ENCODE measurements at regions not wholly inside any gene's neighbourhood (a gene's known extent, or its start where the extent isn't known, plus 50 kb on each side); places are given as distances from the start of the nearest gene placed in this dataset.

DNA sequence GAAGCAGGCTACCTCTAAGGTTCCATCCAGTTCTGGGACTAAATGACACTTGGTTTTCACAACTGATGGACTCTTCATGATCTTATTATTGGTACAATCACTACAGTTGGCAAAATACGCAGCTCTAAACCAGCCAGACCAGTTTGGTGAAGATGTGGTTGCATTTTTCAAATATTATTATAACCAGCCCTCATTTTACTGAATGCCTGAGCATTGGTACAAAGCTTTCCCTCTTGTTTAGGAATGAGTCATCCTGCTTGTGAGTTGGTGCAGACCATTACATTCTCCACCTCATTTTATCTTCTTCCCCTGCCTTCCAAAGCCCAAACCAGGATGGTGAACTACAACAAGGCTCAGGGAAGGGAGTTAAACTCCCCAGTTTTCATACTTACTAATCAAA is 223.1 kb downstream of the KDR start:
- Histone ChIP-seq H3K4me3 (ENCODE audit: low read length in 3 of 3) (no peak overlapping the region), H3K9ac (ENCODE audit: low read length in 3 of 3) (no peak overlapping the region), H3K36me3 (ENCODE audit: control insufficient read depth in 2 of 3, insufficient read depth in 3 of 3, low read length in 3 of 3) (no peaks in the 10 kb centered on the region), H3K27me3 (ENCODE audit: control insufficient read depth, insufficient read depth, low read length) (no peaks in the 10 kb centered on the region), H3K4me1 (ENCODE audit: control insufficient read depth in 2 of 3, insufficient read depth in 2 of 3, low read depth in 1 of 3, low read length in 3 of 3) (no peaks in the 10 kb centered on the region), H3K9me3 (ENCODE audit: control insufficient read depth in 2 of 3, insufficient read depth in 1 of 3, low read length in 3 of 3) (no peaks in the 10 kb centered on the region), H3K27ac (ENCODE audit: low read depth in 2 of 2, low read length in 2 of 2) (no peak overlapping the region)
- FAIRE-seq (no peak), DNase-seq (no peak)
- intact Hi-C loops (cut with DNase I) = no loop called here
- TF ChIP-seq, protein P1, sequence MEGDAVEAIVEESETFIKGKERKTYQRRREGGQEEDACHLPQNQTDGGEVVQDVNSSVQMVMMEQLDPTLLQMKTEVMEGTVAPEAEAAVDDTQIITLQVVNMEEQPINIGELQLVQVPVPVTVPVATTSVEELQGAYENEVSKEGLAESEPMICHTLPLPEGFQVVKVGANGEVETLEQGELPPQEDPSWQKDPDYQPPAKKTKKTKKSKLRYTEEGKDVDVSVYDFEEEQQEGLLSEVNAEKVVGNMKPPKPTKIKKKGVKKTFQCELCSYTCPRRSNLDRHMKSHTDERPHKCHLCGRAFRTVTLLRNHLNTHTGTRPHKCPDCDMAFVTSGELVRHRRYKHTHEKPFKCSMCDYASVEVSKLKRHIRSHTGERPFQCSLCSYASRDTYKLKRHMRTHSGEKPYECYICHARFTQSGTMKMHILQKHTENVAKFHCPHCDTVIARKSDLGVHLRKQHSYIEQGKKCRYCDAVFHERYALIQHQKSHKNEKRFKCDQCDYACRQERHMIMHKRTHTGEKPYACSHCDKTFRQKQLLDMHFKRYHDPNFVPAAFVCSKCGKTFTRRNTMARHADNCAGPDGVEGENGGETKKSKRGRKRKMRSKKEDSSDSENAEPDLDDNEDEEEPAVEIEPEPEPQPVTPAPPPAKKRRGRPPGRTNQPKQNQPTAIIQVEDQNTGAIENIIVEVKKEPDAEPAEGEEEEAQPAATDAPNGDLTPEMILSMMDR (IDR thresholded peaks at IDR 0.05; ENCODE audit: borderline replicate concordance, extremely low read depth, insufficient read depth) = no peak

DNA sequence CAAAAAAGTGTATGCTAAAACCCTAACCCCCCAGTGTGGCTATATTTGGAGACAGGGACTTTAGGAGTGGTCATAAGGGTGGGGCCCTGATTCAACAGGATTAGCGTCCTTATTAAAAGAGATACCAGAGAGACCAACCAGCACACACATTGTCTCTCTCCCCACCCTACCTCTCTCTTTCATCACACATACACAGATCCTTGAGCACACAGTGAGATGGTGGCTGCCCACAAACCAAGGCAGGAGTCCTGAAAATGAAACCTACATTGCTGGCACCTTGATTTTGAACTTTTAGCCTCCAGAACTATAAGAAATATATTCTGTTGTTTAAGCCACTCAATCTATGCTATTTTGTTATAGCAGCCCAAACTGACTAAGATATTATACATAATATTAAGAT is 224.2 kb downstream of the KDR start:
- FAIRE-seq (no peak), DNase-seq (no peak)

DNA sequence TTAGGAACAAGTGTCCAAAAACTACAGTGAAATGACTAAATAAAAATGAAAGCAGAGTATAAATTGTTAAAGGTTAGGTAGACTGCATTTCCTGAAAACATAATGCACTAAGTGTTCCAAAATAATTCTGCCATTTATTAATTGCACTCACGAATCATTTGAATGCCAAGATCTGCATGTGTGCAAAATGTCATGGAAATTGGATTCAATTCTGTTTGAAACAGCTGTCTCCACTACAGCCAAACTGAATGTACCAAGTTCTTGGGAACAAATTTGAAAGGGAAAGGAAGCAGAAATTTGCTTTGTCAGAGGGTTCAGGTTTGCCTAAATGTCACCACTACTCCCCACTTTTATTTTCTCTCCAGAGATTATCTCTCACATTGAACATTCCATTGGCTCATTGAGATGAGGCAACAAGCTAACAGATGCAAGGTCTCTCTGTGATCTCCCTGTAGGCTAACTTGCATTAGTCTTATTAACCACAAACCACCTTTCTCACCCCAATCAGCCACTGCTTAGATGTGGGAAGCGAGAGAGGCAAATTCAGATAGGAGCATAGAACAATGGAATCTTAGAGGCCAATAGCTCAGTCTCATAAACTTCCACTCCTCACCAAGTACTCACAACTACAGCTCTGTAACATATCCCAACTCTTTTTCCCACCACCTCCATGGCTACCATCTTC is 226.6 kb downstream of the KDR start:
- FAIRE-seq (no peak), DNase-seq (no peak)
- no peaks in the 10 kb centered on the region for H3K9me3 ChIP-seq (ENCODE audit: control insufficient read depth in 2 of 3, insufficient read depth in 1 of 3, low read length in 3 of 3)
- H3K27ac ChIP-seq (ENCODE audit: low read depth in 2 of 2, low read length in 2 of 2) = no peak overlapping the region
- intact Hi-C loops (cut with DNase I) = no loop called here
- no peaks in the 10 kb centered on the region for H3K27me3 ChIP-seq (ENCODE audit: control insufficient read depth, insufficient read depth, low read length)
- H3K4me3 ChIP-seq (ENCODE audit: low read length in 3 of 3) = no peak overlapping the region
- TF ChIP-seq, protein P1 (IDR thresholded peaks at IDR 0.05; ENCODE audit: borderline replicate concordance, extremely low read depth, insufficient read depth) = no peak
- no peaks in the 10 kb centered on the region for H3K36me3 ChIP-seq (ENCODE audit: control insufficient read depth in 2 of 3, insufficient read depth in 3 of 3, low read length in 3 of 3)
- no peaks in the 10 kb centered on the region for H3K4me1 ChIP-seq (ENCODE audit: control insufficient read depth in 2 of 3, insufficient read depth in 2 of 3, low read depth in 1 of 3, low read length in 3 of 3)
- H3K9ac ChIP-seq (ENCODE audit: low read length in 3 of 3) = no peak overlapping the region

More for the DNA sequence above, 224.2 kb downstream of the KDR start:
- Histone ChIP-seq H3K9ac (ENCODE audit: low read length in 3 of 3) (no peak overlapping the region), H3K36me3 (ENCODE audit: control insufficient read depth in 2 of 3, insufficient read depth in 3 of 3, low read length in 3 of 3) (no peaks in the 10 kb centered on the region), H3K9me3 (ENCODE audit: control insufficient read depth in 2 of 3, insufficient read depth in 1 of 3, low read length in 3 of 3) (no peaks in the 10 kb centered on the region), H3K4me1 (ENCODE audit: control insufficient read depth in 2 of 3, insufficient read depth in 2 of 3, low read depth in 1 of 3, low read length in 3 of 3) (no peaks in the 10 kb centered on the region), H3K4me3 (ENCODE audit: low read length in 3 of 3) (no peak overlapping the region), H3K27me3 (ENCODE audit: control insufficient read depth, insufficient read depth, low read length) (no peaks in the 10 kb centered on the region), H3K27ac (ENCODE audit: low read depth in 2 of 2, low read length in 2 of 2) (no peak overlapping the region)
- intact Hi-C loops (cut with DNase I) = no loop called here
- TF ChIP-seq, protein P1 (IDR thresholded peaks at IDR 0.05; ENCODE audit: borderline replicate concordance, extremely low read depth, insufficient read depth) = no peak
